Neural cell (in vitro differentiated cells): ENCODE measurements at regions not wholly inside any gene's neighbourhood (a gene's known extent, or its start where the extent isn't known, plus 50 kb on each side); places are given as distances from the start of the nearest gene placed in this dataset.
"Not testable (repeated sequence)": the region's sequence is repeated elsewhere in the genome, so short reads cannot be mapped to it uniquely, and the experiment has no call there.

Source experiments
- EZH2 ChIP-seq: fragments of 200-600, 300-800 bp; shearing (Covaris generic), sonication (generic); IDR thresholded peaks from 2 replicates; pipeline ENCODE4 v1.6.1; 2014; ENCODE audit warnings: antibody characterized with exemption, low read length, borderline replicate concordance, mild to moderate bottlenecking; ENCODE audit not compliant: insufficient read depth, poor library complexity, severe bottlenecking
- TAF1 ChIP-seq: IDR thresholded peaks from 2 replicates; pipeline ENCODE4 v1.6.1; 2012; ENCODE audit warnings: low read depth
- TF ChIP-seq, protein P1 (sequence below): fragments of 450-650 bp; IDR thresholded peaks from 2 replicates; pipeline ENCODE4 v1.5.1; 2014; ENCODE audit warnings: antibody characterized with exemption, mild to moderate bottlenecking, moderate library complexity; ENCODE audit not compliant: poor library complexity, severe bottlenecking

- TF ChIP-seq TAF1, EZH2: not testable (repeated sequence)
- TF ChIP-seq, protein P1, sequence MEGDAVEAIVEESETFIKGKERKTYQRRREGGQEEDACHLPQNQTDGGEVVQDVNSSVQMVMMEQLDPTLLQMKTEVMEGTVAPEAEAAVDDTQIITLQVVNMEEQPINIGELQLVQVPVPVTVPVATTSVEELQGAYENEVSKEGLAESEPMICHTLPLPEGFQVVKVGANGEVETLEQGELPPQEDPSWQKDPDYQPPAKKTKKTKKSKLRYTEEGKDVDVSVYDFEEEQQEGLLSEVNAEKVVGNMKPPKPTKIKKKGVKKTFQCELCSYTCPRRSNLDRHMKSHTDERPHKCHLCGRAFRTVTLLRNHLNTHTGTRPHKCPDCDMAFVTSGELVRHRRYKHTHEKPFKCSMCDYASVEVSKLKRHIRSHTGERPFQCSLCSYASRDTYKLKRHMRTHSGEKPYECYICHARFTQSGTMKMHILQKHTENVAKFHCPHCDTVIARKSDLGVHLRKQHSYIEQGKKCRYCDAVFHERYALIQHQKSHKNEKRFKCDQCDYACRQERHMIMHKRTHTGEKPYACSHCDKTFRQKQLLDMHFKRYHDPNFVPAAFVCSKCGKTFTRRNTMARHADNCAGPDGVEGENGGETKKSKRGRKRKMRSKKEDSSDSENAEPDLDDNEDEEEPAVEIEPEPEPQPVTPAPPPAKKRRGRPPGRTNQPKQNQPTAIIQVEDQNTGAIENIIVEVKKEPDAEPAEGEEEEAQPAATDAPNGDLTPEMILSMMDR: not testable (repeated sequence)
Observed at GRCh38 chr16:5160010-5160409, 62.4 kb upstream of the EEF2KMT start.
